Osteocyte (in vitro differentiated cells): ENCODE measurements at regions not wholly inside any gene's neighbourhood (a gene's known extent, or its start where the extent isn't known, plus 50 kb on each side); places are given as distances from the start of the nearest gene placed in this dataset.

Experiments
- DNase-seq: peaks from one replicate; pipeline ENCODE4 v3.0.0; 2021; ENCODE audit warnings: mixed read lengths; ENCODE audit not compliant: unreplicated experiment; ENCODE audit errors: extremely low spot score
- H3K27ac Mint-ChIP-seq: one replicate; pipeline ENCODE4 v1.8.0; 2021; ENCODE audit warnings: mild to moderate bottlenecking, mixed read lengths; ENCODE audit not compliant: unreplicated experiment
- H3K27me3 Mint-ChIP-seq: one replicate; pipeline ENCODE4 v1.8.0; 2021; ENCODE audit warnings: mixed read lengths; ENCODE audit not compliant: unreplicated experiment
- H3K36me3 Mint-ChIP-seq: one replicate; pipeline ENCODE4 v1.8.0; 2021; ENCODE audit warnings: mixed read lengths; ENCODE audit not compliant: unreplicated experiment
- H3K4me1 Mint-ChIP-seq: one replicate; pipeline ENCODE4 v1.8.0; 2021; ENCODE audit warnings: mixed read lengths; ENCODE audit not compliant: unreplicated experiment
- H3K4me3 Mint-ChIP-seq: one replicate; pipeline ENCODE4 v1.8.0; 2021; ENCODE audit warnings: mild to moderate bottlenecking, moderate library complexity, mixed read lengths; ENCODE audit not compliant: unreplicated experiment
- H3K9me3 Mint-ChIP-seq: one replicate; pipeline ENCODE4 v1.8.0; 2021; ENCODE audit warnings: mixed read lengths; ENCODE audit not compliant: unreplicated experiment
- CTCF ChIP-seq: fragments of 200-600 bp; sonication (generic); IDR thresholded peaks from 2 replicates; pipeline ENCODE4 v1.5.0; 2021; ENCODE audit warnings: antibody characterized with exemption, mild to moderate bottlenecking, moderate library complexity

- Mint-ChIP-seq H3K27ac (no peak overlapping the region), H3K27me3 (no peaks in the 10 kb centered on the region), H3K36me3 (no peaks in the 10 kb centered on the region), H3K4me1 (peaks cover 43% of the 10 kb centered on the region), H3K4me3 (no peak overlapping the region), H3K9me3 (no peaks in the 10 kb centered on the region)
- no peak for TF ChIP-seq CTCF
- no peak for DNase-seq
Measured at GRCh38 chr16:85311741-85312140, 199.5 kb upstream of the CIBAR2 start.

- DNase-seq: no peak
- Mint-ChIP-seq H3K27me3 (no peaks in the 10 kb centered on the region), H3K27ac (no peak overlapping the region), H3K9me3 (no peaks in the 10 kb centered on the region), H3K4me3 (no peak overlapping the region), H3K4me1 (peaks cover 45% of the 10 kb centered on the region), H3K36me3 (no peaks in the 10 kb centered on the region)
- no peak for TF ChIP-seq CTCF
Measured at GRCh38 chr16:85312174-85312573, 199.9 kb upstream of the CIBAR2 start.

GRCh38 chr16:85312642-85313525 lies 200.6 kb upstream of the CIBAR2 start:
- Mint-ChIP-seq H3K4me1 (peaks cover 51% of the 10 kb centered on the region), H3K27ac (no peak overlapping the region), H3K36me3 (no peaks in the 10 kb centered on the region), H3K27me3 (no peaks in the 10 kb centered on the region), H3K4me3 (no peak overlapping the region), H3K9me3 (no peaks in the 10 kb centered on the region)
- no peak for TF ChIP-seq CTCF
- DNase-seq: no peak

GRCh38 chr16:85313526-85314301 lies 201.4 kb upstream of the CIBAR2 start:
- no peaks in the 10 kb centered on the region for H3K36me3 Mint-ChIP-seq

More at GRCh38 chr16:85313526-85314301, 201.4 kb upstream of the CIBAR2 start:
- Mint-ChIP-seq H3K4me3 (no peak overlapping the region), H3K9me3 (no peaks in the 10 kb centered on the region), H3K27ac (peak overlapping the region; percentile 44), H3K4me1 (peaks cover 47% of the 10 kb centered on the region), H3K27me3 (no peaks in the 10 kb centered on the region)
- no peak for TF ChIP-seq CTCF
- DNase-seq: no peak
